ENCODE measurements at regions not wholly inside any gene's neighbourhood (a gene's known extent, or its start where the extent isn't known, plus 50 kb on each side); places are given as distances from the start of the nearest gene placed in this dataset.
"Not testable (repeated sequence)": the region's sequence is repeated elsewhere in the genome, so short reads cannot be mapped to it uniquely, and the experiment has no call there.

- DNase-seq = no peak
Measured at GRCh38 chr3:104066658-104067057, 1300.1 kb upstream of the ALCAM start.

GRCh38 chr3:104069114-104069513, 1297.6 kb upstream of the ALCAM start:
- no peak for DNase-seq

GRCh38 chr3:104070906-104071305, 1295.8 kb upstream of the ALCAM start:
- no peak for DNase-seq

- DNase-seq = no peak
Measured at GRCh38 chr3:104080088-104080626, 1286.6 kb upstream of the ALCAM start.

- DNase-seq = no peak
Measured at GRCh38 chr3:104088738-104089137, 1278.0 kb upstream of the ALCAM start.

GRCh38 chr3:104089987-104090386, 1276.7 kb upstream of the ALCAM start:
- DNase-seq = not testable (repeated sequence)

GRCh38 chr3:104101736-104102135, 1265.0 kb upstream of the ALCAM start:
- no peak for DNase-seq

GRCh38 chr3:104102386-104102785, 1264.3 kb upstream of the ALCAM start:
- no peak for DNase-seq

GRCh38 chr3:104106276-104106675, 1260.4 kb upstream of the ALCAM start:
- no peak for DNase-seq

GRCh38 chr3:104108522-104108921, 1258.2 kb upstream of the ALCAM start:
- DNase-seq = no peak

GRCh38 chr3:104126463-104126862, 1240.2 kb upstream of the ALCAM start:
- no peak for DNase-seq

- DNase-seq = no peak
Measured at GRCh38 chr3:104126864-104127553, 1239.7 kb upstream of the ALCAM start.

GRCh38 chr3:104127830-104128229, 1238.9 kb upstream of the ALCAM start:
- DNase-seq = no peak

GRCh38 chr3:104132566-104133403, 1233.9 kb upstream of the ALCAM start:
- DNase-seq = no peak

GRCh38 chr3:104133630-104134029, 1233.1 kb upstream of the ALCAM start:
- no peak for DNase-seq

GRCh38 chr3:104137116-104137515, 1229.6 kb upstream of the ALCAM start:
- no peak for DNase-seq

- no peak for DNase-seq
Measured at GRCh38 chr3:104145164-104145563, 1221.5 kb upstream of the ALCAM start.

GRCh38 chr3:104149154-104149553, 1217.6 kb upstream of the ALCAM start:
- no peak for DNase-seq

GRCh38 chr3:104150724-104151123, 1216.0 kb upstream of the ALCAM start:
- DNase-seq = no peak

GRCh38 chr3:104154896-104155295, 1211.8 kb upstream of the ALCAM start:
- no peak for DNase-seq

- DNase-seq = no peak
Measured at GRCh38 chr3:104165866-104166265, 1200.8 kb upstream of the ALCAM start.

- DNase-seq = no peak
Measured at GRCh38 chr3:104168386-104168785, 1198.3 kb upstream of the ALCAM start.

- DNase-seq = no peak
Measured at GRCh38 chr3:104175696-104176095, 1191.0 kb upstream of the ALCAM start.

GRCh38 chr3:104176706-104177105, 1190.0 kb upstream of the ALCAM start:
- DNase-seq = no peak
